DND-41 (cell line): ENCODE measurements at regions not wholly inside any gene's neighbourhood (a gene's known extent, or its start where the extent isn't known, plus 50 kb on each side); places are given as distances from the start of the nearest gene placed in this dataset.

Source experiments
- CTCF ChIP-seq: IDR thresholded peaks from 2 replicates; pipeline ENCODE4 v1.5.1; 2012; ENCODE audit warnings: borderline replicate concordance, low read length, moderate library complexity, mild to moderate bottlenecking; ENCODE audit not compliant: poor library complexity, severe bottlenecking; ENCODE audit errors: extremely low read depth
- EZH2 ChIP-seq: IDR thresholded peaks from 3 replicates; pipeline ENCODE4 v1.6.1; 2012; ENCODE audit warnings: borderline replicate concordance, low read depth, mild to moderate bottlenecking, moderate library complexity, low read length, inconsistent platforms; ENCODE audit not compliant: severe bottlenecking

DNA sequence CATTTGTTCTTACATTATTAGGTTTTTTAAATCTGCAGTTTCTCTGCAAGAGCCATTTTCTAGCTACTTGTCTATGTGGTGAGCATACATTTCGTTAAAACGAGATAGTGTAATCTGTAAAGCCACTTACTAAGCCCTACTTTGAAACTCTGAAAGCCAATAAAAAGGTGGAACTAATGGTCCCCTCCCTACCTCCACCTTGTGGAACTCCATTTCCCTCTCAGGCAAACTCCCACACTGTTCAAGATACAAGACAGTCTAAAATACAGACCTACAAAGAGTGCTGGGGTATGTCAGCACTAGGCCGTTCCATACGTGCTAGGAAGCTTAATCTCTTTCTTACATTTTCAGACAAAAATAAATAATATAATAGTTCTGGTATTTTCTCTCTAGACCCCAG, 74.1 kb downstream of the DUSP6 start:
- peak; percentile 30 for TF ChIP-seq CTCF
- TF ChIP-seq EZH2, result no peak
